ENCODE measurements at regions not wholly inside any gene's neighbourhood (a gene's known extent, or its start where the extent isn't known, plus 50 kb on each side); places are given as distances from the start of the nearest gene placed in this dataset.

- TF ChIP-seq CTCF (conservative IDR thresholded peaks at IDR 0.05; ENCODE audit: low read depth, low read length) (no peak), NFE2L2 (IDR thresholded peaks at IDR 0.05; ENCODE audit: low read depth, low read length) (no peak), POLR2A (IDR thresholded peaks at IDR 0.05; ENCODE audit: low read depth, low read length) (no peak), RAD21 (IDR thresholded peaks at IDR 0.05; ENCODE audit: low read length) (no peak), RFX5 (IDR thresholded peaks at IDR 0.05; ENCODE audit: low read depth, low read length) (no peak), BHLHE40 (IDR thresholded peaks at IDR 0.05; ENCODE audit: low read depth, low read length) (no peak), SMC3 (IDR thresholded peaks at IDR 0.05; ENCODE audit: low read depth, low read length) (no peak), FOS (IDR thresholded peaks at IDR 0.05; ENCODE audit: low read depth, low read length) (no peak), MXI1 (IDR thresholded peaks at IDR 0.05; ENCODE audit: borderline replicate concordance, low read depth, low read length) (no peak), CEBPB (IDR thresholded peaks at IDR 0.05; ENCODE audit: low read depth, low read length) (no peak), MAFK (IDR thresholded peaks at IDR 0.05; ENCODE audit: low read depth, low read length) (no peak)
- TF ChIP-seq, protein P1, sequence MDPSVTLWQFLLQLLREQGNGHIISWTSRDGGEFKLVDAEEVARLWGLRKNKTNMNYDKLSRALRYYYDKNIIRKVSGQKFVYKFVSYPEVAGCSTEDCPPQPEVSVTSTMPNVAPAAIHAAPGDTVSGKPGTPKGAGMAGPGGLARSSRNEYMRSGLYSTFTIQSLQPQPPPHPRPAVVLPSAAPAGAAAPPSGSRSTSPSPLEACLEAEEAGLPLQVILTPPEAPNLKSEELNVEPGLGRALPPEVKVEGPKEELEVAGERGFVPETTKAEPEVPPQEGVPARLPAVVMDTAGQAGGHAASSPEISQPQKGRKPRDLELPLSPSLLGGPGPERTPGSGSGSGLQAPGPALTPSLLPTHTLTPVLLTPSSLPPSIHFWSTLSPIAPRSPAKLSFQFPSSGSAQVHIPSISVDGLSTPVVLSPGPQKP (IDR thresholded peaks at IDR 0.05; ENCODE audit: borderline replicate concordance, low read depth, low read length): no peak
- TF ChIP-seq, protein P2, sequence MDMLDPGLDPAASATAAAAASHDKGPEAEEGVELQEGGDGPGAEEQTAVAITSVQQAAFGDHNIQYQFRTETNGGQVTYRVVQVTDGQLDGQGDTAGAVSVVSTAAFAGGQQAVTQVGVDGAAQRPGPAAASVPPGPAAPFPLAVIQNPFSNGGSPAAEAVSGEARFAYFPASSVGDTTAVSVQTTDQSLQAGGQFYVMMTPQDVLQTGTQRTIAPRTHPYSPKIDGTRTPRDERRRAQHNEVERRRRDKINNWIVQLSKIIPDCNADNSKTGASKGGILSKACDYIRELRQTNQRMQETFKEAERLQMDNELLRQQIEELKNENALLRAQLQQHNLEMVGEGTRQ (IDR thresholded peaks at IDR 0.05; ENCODE audit: low read depth, low read length): no peak
Measured at GRCh38 chr9:36492865-36493264, 79.8 kb upstream of the MELK start.

Measured in IMR-90 (cell line).